ENCODE measurements at regions not wholly inside any gene's neighbourhood (a gene's known extent, or its start where the extent isn't known, plus 50 kb on each side); places are given as distances from the start of the nearest gene placed in this dataset.
"Not testable (repeated sequence)": the region's sequence is repeated elsewhere in the genome, so short reads cannot be mapped to it uniquely, and the experiment has no call there.

DNA sequence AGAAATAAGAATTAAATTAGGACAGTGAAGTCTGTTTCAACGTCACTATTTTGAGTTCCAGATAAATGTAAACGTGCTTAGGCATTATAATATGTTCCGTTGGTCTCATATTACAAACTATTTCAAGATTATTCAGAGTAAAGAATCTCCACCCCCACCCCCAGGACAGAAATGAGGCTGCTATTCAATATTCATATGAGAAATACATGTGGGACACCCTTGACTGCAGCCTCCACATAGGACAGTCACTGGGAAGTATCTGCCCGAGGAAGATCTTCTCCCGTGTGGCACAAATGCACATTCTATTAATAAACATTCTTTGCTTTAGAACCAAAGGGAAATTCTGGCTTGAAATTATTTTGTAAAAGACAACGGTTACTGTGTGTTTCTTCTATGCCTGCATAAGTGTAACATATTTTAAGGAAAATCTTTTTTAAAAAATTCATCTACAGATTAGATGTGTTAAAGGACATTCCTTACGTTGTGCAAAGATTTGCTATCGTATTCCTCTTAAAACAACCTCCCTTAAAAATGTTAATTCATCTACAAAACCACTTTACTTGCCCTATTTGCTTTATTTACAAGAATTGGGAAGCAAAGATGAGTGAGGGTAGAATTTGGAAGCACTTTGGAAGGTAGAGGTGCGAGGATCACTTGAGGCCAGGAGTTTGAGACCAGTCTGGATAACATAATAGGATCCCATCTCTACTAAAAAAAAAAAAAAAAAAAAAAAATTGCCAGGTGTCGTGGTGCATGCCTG is 148.3 kb upstream of the SOX14 start:
- Mint-ChIP-seq H3K36me3 (no peaks in the 10 kb centered on the region), H3K27me3 (no peaks in the 10 kb centered on the region), H3K4me3 (no peak overlapping the region), H3K9me3 (no peaks in the 10 kb centered on the region), H3K27ac (no peak overlapping the region), H3K4me1 (no peaks in the 10 kb centered on the region)
- no peak for DNase-seq
- POLR2A ChIA-PET = no interaction called here
- ATAC-seq (ENCODE audit: low read depth) = no peak

DNA sequence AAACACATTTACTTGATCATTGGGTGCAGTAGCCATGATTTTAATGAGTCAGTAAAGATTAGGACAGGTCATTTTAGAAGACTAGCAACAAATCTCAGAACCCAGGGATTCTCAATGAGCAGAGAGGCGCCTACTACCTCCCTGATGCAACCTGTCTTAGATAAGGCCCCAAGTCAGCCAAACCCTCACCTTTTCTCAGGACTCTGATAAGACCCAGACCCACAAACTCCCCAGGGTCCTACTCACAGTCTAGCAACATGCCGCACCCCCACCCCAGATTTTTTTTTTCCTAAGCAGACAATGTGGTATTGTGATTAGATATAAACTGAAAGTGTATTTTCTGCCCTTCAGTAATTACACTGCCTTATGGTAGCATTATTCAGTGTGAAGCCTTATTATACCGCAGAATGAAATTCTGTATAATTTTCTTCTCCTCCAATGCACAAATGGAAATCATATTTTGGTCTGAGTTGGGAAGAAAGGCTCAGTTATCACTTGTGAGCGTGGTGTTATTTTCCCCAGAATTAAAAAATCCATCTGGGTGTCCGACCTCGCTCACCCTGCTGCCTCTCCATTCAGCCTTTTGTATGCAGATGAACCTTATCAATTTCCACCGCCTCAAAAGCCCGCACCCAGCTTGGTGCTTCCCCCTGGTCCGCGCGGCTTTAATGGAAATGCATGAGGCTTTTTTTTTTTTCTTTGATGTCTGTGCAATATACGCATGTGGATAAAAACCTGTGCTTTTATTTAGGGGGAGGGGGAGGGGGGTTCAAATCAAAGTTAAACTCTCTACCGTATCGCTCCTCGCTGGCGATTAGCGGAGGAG is 122.0 kb upstream of the SOX14 start:
- ATAC-seq (ENCODE audit: low read depth) (no peak), DNase-seq (no peak)
- Mint-ChIP-seq H3K27me3 (peaks cover 7% of the 10 kb centered on the region), H3K4me1 (no peaks in the 10 kb centered on the region), H3K27ac (no peak overlapping the region), H3K4me3 (no peak overlapping the region), H3K36me3 (no peaks in the 10 kb centered on the region), H3K9me3 (no peaks in the 10 kb centered on the region)
- POLR2A ChIA-PET = no interaction called here

DNA sequence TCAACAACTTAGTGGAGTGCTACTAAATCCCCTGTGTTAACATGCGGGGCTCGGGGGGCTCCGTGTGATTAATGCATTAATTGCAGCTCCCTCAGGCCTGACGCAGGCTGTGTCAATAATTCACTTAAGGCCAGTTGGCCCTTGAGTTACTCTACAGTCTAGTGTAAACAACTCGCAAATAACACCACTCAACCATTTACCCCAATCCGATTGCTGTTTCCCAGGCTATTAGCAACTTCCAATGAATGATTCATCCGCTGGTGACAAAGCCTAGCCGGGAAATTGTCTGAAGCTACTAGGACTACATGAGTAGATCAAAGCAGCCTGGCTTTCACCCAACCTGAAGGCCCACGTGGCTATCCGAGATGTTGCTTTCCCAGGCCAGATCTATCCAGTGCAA is 121.3 kb upstream of the SOX14 start:
- Mint-ChIP-seq H3K36me3 (no peaks in the 10 kb centered on the region), H3K27me3 (peaks cover 7% of the 10 kb centered on the region), H3K9me3 (no peaks in the 10 kb centered on the region), H3K4me3 (no peak overlapping the region), H3K27ac (no peak overlapping the region), H3K4me1 (no peaks in the 10 kb centered on the region)
- DNase-seq = no peak
- no peak for ATAC-seq (ENCODE audit: low read depth)
- POLR2A ChIA-PET = no interaction called here

DNA sequence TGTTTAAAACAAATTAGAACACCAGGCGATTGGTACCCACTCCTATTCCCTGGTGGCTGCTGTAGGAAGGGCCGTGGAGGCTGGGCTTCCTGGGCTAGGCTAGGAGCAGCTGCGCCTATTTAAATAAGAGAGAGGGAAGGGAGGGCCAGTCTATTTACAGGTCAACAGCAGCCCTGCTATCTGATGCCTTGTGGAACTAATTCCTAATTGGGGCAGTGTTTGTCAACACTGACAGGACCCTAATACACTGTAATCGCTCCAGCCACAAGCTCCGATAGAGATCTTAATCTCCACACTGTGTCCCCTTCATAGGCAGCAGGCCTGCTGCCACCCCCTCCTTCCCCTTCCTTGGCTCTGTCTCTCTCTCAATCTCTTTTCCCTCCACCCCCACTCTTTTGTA is 116.9 kb upstream of the SOX14 start:
- Mint-ChIP-seq H3K36me3 (no peaks in the 10 kb centered on the region), H3K27me3 (peaks cover 5% of the 10 kb centered on the region), H3K4me3 (no peak overlapping the region), H3K27ac (no peak overlapping the region), H3K4me1 (no peaks in the 10 kb centered on the region), H3K9me3 (no peaks in the 10 kb centered on the region)
- ATAC-seq (ENCODE audit: low read depth) (no peak), DNase-seq (no peak)
- POLR2A ChIA-PET = no interaction called here

DNA sequence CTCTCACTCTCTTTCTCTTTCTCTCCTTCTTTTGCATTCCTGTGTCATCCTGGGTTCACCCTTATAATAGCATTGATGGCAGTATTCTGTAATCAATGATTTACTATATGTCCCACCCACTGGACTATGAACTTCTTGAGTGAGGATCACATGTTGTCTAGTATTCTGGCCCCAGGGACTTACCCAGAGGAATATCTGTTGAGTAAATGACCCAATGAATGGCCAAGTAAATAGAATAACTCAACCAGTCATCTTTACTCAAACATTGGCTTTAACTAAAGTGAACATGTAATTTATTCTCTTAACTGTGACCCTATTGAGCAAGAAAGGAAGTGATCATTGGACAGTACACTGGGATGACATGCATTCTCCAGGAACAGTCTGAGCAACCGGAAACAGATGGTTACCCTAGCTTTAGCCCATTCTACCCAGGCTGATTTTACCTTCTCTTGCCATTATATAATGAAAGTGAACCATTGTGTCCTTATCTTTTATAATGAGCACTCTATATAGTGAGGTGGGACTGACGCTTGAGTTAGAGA is 94.5 kb upstream of the SOX14 start:
- DNase-seq (no peak), ATAC-seq (ENCODE audit: low read depth) (no peak)
- H3K27me3 Mint-ChIP-seq = no peaks in the 10 kb centered on the region
- no peaks in the 10 kb centered on the region for H3K36me3 Mint-ChIP-seq
- H3K4me3 Mint-ChIP-seq = no peak overlapping the region
- peaks cover 11% of the 10 kb centered on the region for H3K9me3 Mint-ChIP-seq
- no peak overlapping the region for H3K27ac Mint-ChIP-seq
- H3K4me1 Mint-ChIP-seq = no peaks in the 10 kb centered on the region
- POLR2A ChIA-PET = no interaction called here

DNA sequence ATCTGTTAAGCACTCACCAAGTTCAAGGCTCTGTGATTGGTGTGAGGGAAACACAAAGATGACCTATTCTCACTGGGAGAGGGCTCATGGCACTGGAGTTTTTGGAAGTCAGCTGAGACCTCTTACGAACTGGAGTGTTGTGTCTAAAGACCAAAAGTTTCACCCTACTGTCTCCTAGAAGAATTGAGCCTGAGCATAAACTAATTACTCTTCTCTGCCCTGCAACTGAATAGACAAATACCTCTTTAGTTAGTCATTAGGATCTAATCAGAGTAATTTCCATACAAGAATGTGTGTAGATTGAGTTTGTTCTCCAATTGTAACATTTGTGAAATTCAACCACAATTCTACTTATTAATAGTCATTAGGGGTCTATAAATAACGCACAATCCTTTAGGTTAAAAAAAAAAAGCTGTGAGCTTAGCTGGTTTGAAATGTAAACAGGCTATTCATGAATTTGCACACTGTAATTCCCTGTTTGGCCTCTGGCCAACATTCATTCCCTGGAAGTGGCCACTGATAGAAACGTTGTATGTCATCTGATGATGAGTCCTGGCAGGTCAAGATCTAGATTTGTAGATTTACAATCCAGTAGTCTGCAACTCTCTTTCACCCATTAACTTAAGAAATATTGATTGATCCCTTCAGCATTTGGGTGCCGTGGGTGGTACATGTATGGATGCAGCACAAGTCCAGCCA is 76.8 kb upstream of the SOX14 start:
- Mint-ChIP-seq H3K27me3 (no peaks in the 10 kb centered on the region), H3K9me3 (no peaks in the 10 kb centered on the region), H3K27ac (no peak overlapping the region), H3K4me3 (no peak overlapping the region), H3K4me1 (no peaks in the 10 kb centered on the region), H3K36me3 (no peaks in the 10 kb centered on the region)
- POLR2A ChIA-PET = no interaction called here
- ATAC-seq (ENCODE audit: low read depth) (no peak), DNase-seq (no peak)

DNA sequence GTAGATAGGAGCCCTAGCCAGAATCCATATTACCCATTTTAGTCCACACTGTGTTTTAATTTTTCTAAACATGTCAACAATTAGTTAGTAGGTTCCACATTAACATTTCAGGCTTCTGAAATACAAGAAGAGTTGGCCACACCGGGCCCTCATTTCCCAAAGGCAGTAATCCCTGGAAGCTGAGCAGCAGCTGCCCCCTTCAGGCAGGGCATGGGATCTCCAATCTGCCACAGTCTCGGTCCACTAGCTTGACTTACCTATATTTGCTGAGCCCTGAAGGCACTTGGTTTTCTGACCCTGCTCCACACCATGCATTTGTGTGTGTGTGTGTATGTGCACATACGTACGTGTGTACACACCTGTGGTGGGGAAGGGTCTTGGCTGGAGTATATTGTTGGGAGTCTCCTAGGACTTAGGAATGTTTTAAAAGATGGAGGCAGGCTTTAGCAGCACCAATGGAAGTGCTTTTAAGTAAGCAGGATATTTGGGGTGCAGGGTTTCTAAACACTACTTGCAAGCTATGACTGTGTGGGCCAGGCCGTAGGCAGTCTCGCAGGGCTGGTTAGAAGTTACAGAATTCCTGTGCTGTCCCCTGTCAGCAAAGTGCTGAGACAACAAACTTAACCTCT is 71.2 kb upstream of the SOX14 start:
- no peak overlapping the region for H3K4me3 Mint-ChIP-seq
- DNase-seq (no peak), ATAC-seq (ENCODE audit: low read depth) (no peak)
- no peaks in the 10 kb centered on the region for H3K36me3 Mint-ChIP-seq
- no peaks in the 10 kb centered on the region for H3K27me3 Mint-ChIP-seq
- POLR2A ChIA-PET = no interaction called here
- H3K27ac Mint-ChIP-seq = no peak overlapping the region
- H3K4me1 Mint-ChIP-seq = no peaks in the 10 kb centered on the region
- H3K9me3 Mint-ChIP-seq = no peaks in the 10 kb centered on the region

DNA sequence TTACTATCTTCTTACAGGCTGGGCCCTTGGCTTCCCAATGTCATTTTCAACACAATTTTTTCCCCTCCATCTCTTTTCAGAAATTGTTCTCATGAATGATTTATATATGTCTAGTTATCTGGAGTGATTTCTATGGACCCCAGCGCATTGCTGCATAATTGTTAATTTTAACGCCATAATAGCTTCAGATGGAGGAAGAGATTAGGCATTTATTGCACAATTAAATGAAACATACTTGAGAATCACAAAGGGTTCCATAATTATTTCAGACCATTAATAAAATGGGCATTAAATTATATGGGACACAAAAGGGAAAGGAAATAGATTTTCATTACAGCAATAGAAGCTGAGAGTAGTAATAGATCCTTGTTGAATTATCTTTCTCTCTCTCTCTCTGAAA is 70.3 kb upstream of the SOX14 start:
- Mint-ChIP-seq H3K27ac (no peak overlapping the region), H3K36me3 (no peaks in the 10 kb centered on the region), H3K9me3 (no peaks in the 10 kb centered on the region), H3K4me3 (no peak overlapping the region), H3K27me3 (no peaks in the 10 kb centered on the region), H3K4me1 (no peaks in the 10 kb centered on the region)
- DNase-seq = no peak
- POLR2A ChIA-PET = no interaction called here
- no peak for ATAC-seq (ENCODE audit: low read depth)

DNA sequence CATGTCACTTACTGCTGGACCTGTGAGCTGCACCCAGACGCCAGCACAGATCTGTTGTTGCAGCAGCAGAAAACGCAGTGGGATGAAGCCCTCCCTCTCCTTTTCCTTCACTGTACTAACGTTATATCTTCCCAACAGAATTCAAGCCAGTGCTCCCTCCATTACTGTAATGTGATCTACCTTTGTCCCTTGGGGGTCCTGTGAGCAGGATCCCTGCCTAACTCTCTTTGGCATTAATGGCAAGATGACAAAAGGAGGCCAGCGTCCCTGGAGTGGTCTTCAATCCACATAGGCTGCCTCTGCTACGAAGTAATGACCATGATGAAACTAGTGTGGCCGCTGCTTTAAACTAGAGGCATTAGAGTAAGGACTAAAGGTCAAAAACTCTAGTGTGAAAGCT is 69.3 kb upstream of the SOX14 start:
- no peaks in the 10 kb centered on the region for H3K4me1 Mint-ChIP-seq
- POLR2A ChIA-PET = no interaction called here
- H3K9me3 Mint-ChIP-seq = no peaks in the 10 kb centered on the region
- H3K27ac Mint-ChIP-seq = no peak overlapping the region
- DNase-seq (no peak), ATAC-seq (ENCODE audit: low read depth) (no peak)
- no peak overlapping the region for H3K4me3 Mint-ChIP-seq
- no peaks in the 10 kb centered on the region for H3K36me3 Mint-ChIP-seq
- H3K27me3 Mint-ChIP-seq = no peaks in the 10 kb centered on the region

DNA sequence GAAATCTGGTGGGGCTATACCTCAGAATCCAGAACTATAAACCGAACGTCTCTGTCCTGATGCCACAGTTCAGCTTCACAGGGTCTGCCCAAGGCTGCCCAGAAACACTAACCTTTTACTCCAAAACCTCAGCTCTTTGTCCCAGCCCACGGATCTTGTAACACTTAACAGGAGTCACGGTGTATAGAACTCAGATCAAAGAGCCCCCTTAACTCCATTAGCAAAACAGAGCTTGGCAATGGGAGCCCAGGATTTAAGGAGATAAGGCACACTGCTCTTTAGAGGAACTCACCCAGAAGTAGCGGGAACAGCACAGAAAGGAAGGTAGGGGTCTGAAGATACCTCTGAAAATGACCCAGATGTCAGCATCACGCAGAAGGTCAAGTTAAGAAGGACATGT is 68.8 kb upstream of the SOX14 start:
- Mint-ChIP-seq H3K27ac (no peak overlapping the region), H3K27me3 (no peaks in the 10 kb centered on the region), H3K4me1 (no peaks in the 10 kb centered on the region), H3K36me3 (no peaks in the 10 kb centered on the region), H3K4me3 (no peak overlapping the region), H3K9me3 (no peaks in the 10 kb centered on the region)
- DNase-seq = no peak
- POLR2A ChIA-PET = no interaction called here
- ATAC-seq (ENCODE audit: low read depth) = no peak

DNA sequence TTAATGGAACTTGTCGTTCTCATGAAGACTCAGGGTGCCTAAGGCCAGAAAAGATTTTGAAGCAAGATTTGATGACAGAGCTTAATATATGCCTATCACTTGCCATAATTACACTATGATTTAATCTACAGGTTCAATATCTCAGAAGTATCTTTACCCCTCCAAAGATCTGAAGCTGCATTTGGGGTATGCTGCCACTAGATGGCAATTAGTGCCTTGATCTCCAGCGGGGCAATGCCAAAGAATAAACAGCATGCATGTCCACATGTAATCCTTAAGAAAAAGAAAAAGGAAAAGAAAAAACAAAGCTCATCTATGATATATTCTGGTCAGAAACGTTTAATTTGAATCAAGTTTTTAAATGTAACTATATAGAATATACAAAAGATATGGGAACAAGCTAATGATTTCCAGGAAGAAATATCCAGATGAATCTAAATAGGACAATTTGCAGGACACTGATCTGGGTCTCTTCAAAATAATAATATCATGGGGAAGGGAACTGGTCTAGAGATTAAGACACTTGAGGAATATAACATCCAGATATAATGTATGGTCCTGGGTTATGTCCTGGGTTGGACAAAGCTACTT is 55.0 kb upstream of the SOX14 start:
- no peak overlapping the region for H3K27ac Mint-ChIP-seq
- no peak for ATAC-seq (ENCODE audit: low read depth)
- H3K4me3 Mint-ChIP-seq = no peak overlapping the region
- POLR2A ChIA-PET = no interaction called here
- peaks cover 4% of the 10 kb centered on the region for H3K9me3 Mint-ChIP-seq
- no peak for DNase-seq
- no peaks in the 10 kb centered on the region for H3K27me3 Mint-ChIP-seq
- no peaks in the 10 kb centered on the region for H3K4me1 Mint-ChIP-seq
- H3K36me3 Mint-ChIP-seq = no peaks in the 10 kb centered on the region

DNA sequence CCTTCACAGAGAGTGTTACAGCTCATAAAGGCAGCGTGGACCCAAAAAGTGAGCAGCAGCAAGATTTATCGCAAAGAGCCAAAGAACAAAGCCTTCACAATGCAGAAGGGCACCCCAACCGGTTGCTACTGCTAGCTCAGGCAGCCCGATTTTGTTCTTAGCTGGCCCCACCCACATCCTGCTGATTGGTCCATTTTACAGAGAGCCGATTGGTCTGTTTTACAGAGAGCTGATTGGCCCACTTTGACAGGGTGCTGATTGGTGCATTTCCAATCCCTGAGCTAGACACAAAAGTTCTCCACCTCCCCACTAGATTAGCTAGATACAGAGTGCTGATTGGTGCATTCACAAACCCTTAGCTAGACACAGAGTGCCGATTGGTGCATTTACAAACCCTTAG is 50.1 kb upstream of the SOX14 start:
- ATAC-seq (ENCODE audit: low read depth); H3K4me3 Mint-ChIP-seq; H3K4me1 Mint-ChIP-seq; DNase-seq; H3K27me3 Mint-ChIP-seq; H3K36me3 Mint-ChIP-seq; H3K27ac Mint-ChIP-seq; POLR2A ChIA-PET; H3K9me3 Mint-ChIP-seq: not testable (repeated sequence)

All from activated naive CD8-positive, alpha-beta T cell treated with anti-CD3 and anti-CD28 coated beads, Interleukin-2, amount 10 ng/mL, durations not matched to agents 7 days and 5 days (primary cell).